ENCODE measurements at regions not wholly inside any gene's neighbourhood (a gene's known extent, or its start where the extent isn't known, plus 50 kb on each side); places are given as distances from the start of the nearest gene placed in this dataset.

DNA sequence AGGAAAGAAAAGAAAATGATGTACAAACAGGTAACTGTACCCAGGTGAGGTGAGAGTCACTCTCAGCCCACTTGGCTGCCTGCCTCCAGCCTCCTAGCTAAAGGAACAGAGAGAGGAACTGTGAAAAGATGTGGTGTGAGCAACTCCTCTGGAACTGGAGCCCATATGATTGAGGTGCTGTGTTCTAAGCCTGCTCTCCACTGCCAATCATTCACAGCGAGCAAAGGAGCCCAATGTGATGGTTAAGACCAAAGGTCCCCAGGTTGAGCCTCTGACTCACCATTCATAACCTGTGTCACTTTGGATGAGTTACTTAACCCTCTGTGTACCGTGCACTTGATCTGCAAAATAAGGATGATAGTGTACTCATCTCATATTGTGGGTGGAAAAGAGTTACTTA, 868.1 kb upstream of the AUTS2 start:
- TF ChIP-seq, protein P1, sequence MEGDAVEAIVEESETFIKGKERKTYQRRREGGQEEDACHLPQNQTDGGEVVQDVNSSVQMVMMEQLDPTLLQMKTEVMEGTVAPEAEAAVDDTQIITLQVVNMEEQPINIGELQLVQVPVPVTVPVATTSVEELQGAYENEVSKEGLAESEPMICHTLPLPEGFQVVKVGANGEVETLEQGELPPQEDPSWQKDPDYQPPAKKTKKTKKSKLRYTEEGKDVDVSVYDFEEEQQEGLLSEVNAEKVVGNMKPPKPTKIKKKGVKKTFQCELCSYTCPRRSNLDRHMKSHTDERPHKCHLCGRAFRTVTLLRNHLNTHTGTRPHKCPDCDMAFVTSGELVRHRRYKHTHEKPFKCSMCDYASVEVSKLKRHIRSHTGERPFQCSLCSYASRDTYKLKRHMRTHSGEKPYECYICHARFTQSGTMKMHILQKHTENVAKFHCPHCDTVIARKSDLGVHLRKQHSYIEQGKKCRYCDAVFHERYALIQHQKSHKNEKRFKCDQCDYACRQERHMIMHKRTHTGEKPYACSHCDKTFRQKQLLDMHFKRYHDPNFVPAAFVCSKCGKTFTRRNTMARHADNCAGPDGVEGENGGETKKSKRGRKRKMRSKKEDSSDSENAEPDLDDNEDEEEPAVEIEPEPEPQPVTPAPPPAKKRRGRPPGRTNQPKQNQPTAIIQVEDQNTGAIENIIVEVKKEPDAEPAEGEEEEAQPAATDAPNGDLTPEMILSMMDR (conservative IDR thresholded peaks at IDR 0.05 in 1 of 2, IDR thresholded peaks at IDR 0.05 in 1 of 2; ENCODE audit: low read depth in 1 of 2, low read length in 2 of 2): no peak
- TF ChIP-seq EZH2 (IDR thresholded peaks at IDR 0.05; ENCODE audit: low read length, missing control alignments): no peak

Measured in fibroblast of lung (primary cell).